Loucy (cell line): ENCODE measurements at regions not wholly inside any gene's neighbourhood (a gene's known extent, or its start where the extent isn't known, plus 50 kb on each side); places are given as distances from the start of the nearest gene placed in this dataset.
"Not testable (repeated sequence)": the region's sequence is repeated elsewhere in the genome, so short reads cannot be mapped to it uniquely, and the experiment has no call there.

ENCODE experiments used
- H2AFZ ChIP-seq: fragments of 200-600 bp; sonication (generic); 2 replicates; pipeline ENCODE4 v1.6.0; 2016; ENCODE audit warnings: antibody characterized with exemption, mild to moderate bottlenecking, low read length, moderate library complexity
- H3F3A ChIP-seq: fragments of 200-600 bp; 2 replicates; pipeline ENCODE4 v1.6.0; 2016; ENCODE audit warnings: antibody characterized with exemption, low read depth, mild to moderate bottlenecking
- H3K27me3 ChIP-seq: fragments of 200-600 bp; sonication (generic); 2 replicates; pipeline ENCODE4 v1.6.1; 2014; ENCODE audit warnings: low read length, mild to moderate bottlenecking; ENCODE audit not compliant: insufficient read depth, poor library complexity, severe bottlenecking
- H3K36me3 ChIP-seq: fragments of 200-600 bp; sonication (generic); 2 replicates; pipeline ENCODE4 v1.6.1; 2016; ENCODE audit warnings: low read length; ENCODE audit not compliant: insufficient read depth
- H3K4me1 ChIP-seq: fragments of 200-600 bp; sonication (generic); 2 replicates; pipeline ENCODE4 v1.5.1; 2014; ENCODE audit warnings: low read length, mild to moderate bottlenecking; ENCODE audit not compliant: insufficient read depth, poor library complexity, severe bottlenecking
- H3K4me2 ChIP-seq: fragments of 200-600 bp; sonication (generic); 2 replicates; pipeline ENCODE4 v1.6.0; 2014; ENCODE audit warnings: antibody characterized with exemption, low read length, low read depth, mild to moderate bottlenecking; ENCODE audit not compliant: poor library complexity, severe bottlenecking
- H3K4me3 ChIP-seq: fragments of 200-600 bp; sonication (generic); 2 replicates; pipeline ENCODE4 v1.5.1; 2014; ENCODE audit warnings: low read length, mild to moderate bottlenecking, mixed read lengths; ENCODE audit not compliant: poor library complexity, severe bottlenecking
- H3K79me2 ChIP-seq: fragments of 200-600 bp; sonication (generic); 2 replicates; pipeline ENCODE4 v1.6.1; 2014; ENCODE audit warnings: low read length; ENCODE audit not compliant: insufficient read depth
- H3K9ac ChIP-seq: fragments of 200-600 bp; sonication (generic); 2 replicates; pipeline ENCODE4 v1.6.0; 2014; ENCODE audit warnings: mild to moderate bottlenecking, low read depth, low read length, moderate library complexity; ENCODE audit not compliant: poor library complexity, severe bottlenecking
- H3K9me2 ChIP-seq: fragments of 200-600 bp; sonication (generic); replicated peaks from 2 replicates; pipeline ENCODE4 v1.6.1; 2016; ENCODE audit warnings: low read depth, low read length, mixed read lengths
- H3K9me3 ChIP-seq: fragments of 200-600 bp; sonication (generic); 2 replicates; pipeline ENCODE4 v1.6.1; 2014; ENCODE audit warnings: mild to moderate bottlenecking, antibody characterized with exemption, low read length, low read depth; ENCODE audit not compliant: insufficient read depth
- H4K20me1 ChIP-seq: fragments of 200-600 bp; sonication (generic); 2 replicates; pipeline ENCODE4 v1.6.0; 2014; ENCODE audit warnings: antibody characterized with exemption, low read length, mild to moderate bottlenecking; ENCODE audit not compliant: insufficient read depth, poor library complexity, severe bottlenecking
- CTCF ChIP-seq: fragments of 200-600 bp; sonication (generic); conservative IDR thresholded peaks from 2 replicates; pipeline ENCODE4 v1.5.1; 2014; ENCODE audit warnings: mild to moderate bottlenecking, antibody characterized with exemption, low read length
- EZH2phosphoT487 ChIP-seq: fragments of 200-600 bp; IDR thresholded peaks from 2 replicates; pipeline ENCODE4 v1.6.1; 2018; ENCODE audit warnings: antibody characterized with exemption, mild to moderate bottlenecking, moderate library complexity, borderline replicate concordance

DNA sequence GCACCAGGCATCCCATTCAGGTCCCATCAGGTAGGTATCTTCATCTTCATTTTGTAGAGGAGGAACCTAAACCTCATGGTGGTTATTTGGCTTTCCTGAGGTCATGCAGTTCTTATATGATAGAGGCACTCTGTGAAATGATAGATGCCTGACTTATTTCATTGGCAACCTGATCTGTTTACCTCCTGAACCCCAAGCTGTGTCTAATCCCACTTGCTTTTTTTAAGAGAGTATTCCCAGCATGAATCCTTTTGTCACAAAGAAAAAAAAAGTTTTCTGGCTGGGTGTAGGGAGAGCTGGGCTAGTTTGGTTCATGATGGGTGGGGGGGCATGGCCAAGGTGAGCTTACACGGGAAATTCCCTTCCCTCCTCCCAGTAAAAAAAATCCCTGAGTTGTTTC, 154.2 kb downstream of the TENT5C start:
- Histone ChIP-seq H3K9ac (no peak overlapping the region), H2AFZ (no peak overlapping the region), H3K9me3 (no peaks in the 10 kb centered on the region), H3K27me3 (no peaks in the 10 kb centered on the region), H4K20me1 (no peaks in the 10 kb centered on the region), H3K36me3 (no peaks in the 10 kb centered on the region), H3K79me2 (no peaks in the 10 kb centered on the region), H3K4me1 (no peaks in the 10 kb centered on the region), H3F3A (no peaks in the 10 kb centered on the region), H3K4me3 (no peak overlapping the region), H3K9me2 (no peaks in the 10 kb centered on the region), H3K4me2 (no peak overlapping the region)
- TF ChIP-seq CTCF: no peak
- no peak for TF ChIP-seq EZH2phosphoT487

- H3K9ac ChIP-seq: no peak overlapping the region
- no peak overlapping the region for H3K4me2 ChIP-seq
- no peaks in the 10 kb centered on the region for H3F3A ChIP-seq
- no peak overlapping the region for H2AFZ ChIP-seq
- no peaks in the 10 kb centered on the region for H3K4me1 ChIP-seq
- H3K27me3 ChIP-seq: no peaks in the 10 kb centered on the region
- no peaks in the 10 kb centered on the region for H4K20me1 ChIP-seq
- no peaks in the 10 kb centered on the region for H3K36me3 ChIP-seq
- no peaks in the 10 kb centered on the region for H3K79me2 ChIP-seq
- TF ChIP-seq EZH2phosphoT487 (no peak), CTCF (no peak)
- no peaks in the 10 kb centered on the region for H3K9me3 ChIP-seq
- H3K4me3 ChIP-seq: no peak overlapping the region
- no peaks in the 10 kb centered on the region for H3K9me2 ChIP-seq
These were observed 154.6 kb downstream of the TENT5C start for GRCh38 chr1:117760485-117760884.

- peaks cover 15% of the 10 kb centered on the region; the same call in 1 of the 2 replicates for H3K9me3 ChIP-seq
- H3K4me1 ChIP-seq, H3K36me3 ChIP-seq, H3K9ac ChIP-seq, H3K79me2 ChIP-seq, H3K9me2 ChIP-seq, H3K27me3 ChIP-seq, H2AFZ ChIP-seq, H4K20me1 ChIP-seq, H3F3A ChIP-seq, H3K4me2 ChIP-seq, H3K4me3 ChIP-seq: not testable (repeated sequence)
These were observed 161.7 kb downstream of the GDAP2 start for GRCh38 chr1:117767756-117768155.

GRCh38 chr1:117770981-117771531, 158.4 kb downstream of the GDAP2 start:
- TF ChIP-seq EZH2phosphoT487 (no peak), CTCF (no peak)
- Histone ChIP-seq H4K20me1 (no peaks in the 10 kb centered on the region), H3K27me3 (no peaks in the 10 kb centered on the region), H3K4me1 (no peaks in the 10 kb centered on the region), H3F3A (no peaks in the 10 kb centered on the region), H3K4me2 (no peak overlapping the region), H3K4me3 (no peak overlapping the region), H2AFZ (no peak overlapping the region), H3K9ac (no peak overlapping the region), H3K36me3 (no peaks in the 10 kb centered on the region), H3K9me2 (no peaks in the 10 kb centered on the region; the same call in 1 of the 2 replicates), H3K79me2 (no peaks in the 10 kb centered on the region), H3K9me3 (peaks cover 15% of the 10 kb centered on the region; the same call in 1 of the 2 replicates)
